GM03348 (cell line): ENCODE measurements at regions not wholly inside any gene's neighbourhood (a gene's known extent, or its start where the extent isn't known, plus 50 kb on each side); places are given as distances from the start of the nearest gene placed in this dataset.
"Not testable (repeated sequence)": the region's sequence is repeated elsewhere in the genome, so short reads cannot be mapped to it uniquely, and the experiment has no call there.

Experiments used
- DNase-seq: peaks from one replicate; pipeline ENCODE4 v3.0.0; 2012; ENCODE audit warnings: low spot score

DNA sequence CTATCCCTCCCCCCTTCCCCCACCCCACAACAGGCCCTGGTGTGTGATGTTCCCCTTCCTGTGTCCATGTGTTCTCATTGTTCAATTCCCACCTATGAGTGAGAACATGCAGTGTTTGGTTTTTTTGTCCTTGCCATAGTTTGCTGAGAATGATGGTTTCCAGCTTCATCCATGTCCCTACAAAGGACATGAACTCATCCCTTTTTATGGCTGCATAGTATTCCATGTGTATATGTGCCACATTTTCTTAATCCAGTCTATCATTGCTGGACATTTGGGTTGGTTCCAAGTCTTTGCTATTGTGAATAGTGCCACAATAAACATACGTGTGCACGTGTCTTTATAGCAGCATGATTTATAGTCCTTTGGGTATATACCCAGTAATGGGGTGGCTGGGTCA, 52.3 kb upstream of the MAN1A2 start:
- DNase-seq = not testable (repeated sequence)

DNA sequence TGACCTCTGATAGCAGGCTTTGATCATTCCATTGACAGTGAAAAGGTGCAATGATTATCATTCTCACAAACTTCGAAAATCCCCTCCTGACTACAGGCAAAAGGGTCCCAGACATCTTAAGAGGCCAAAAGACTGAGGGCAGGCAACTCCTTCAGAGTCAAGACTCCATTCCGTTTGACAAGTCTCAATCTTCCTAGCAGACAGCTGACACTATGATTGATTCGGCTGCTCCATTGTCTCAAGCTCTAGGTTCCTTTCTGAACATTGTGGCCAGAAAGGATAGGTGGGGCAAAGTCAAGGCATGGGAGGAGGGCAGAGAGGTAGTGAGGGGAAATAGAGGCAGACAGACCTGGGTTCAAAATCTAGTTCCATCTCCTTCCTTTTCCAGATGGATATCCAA, 53.7 kb upstream of the MAN1A2 start:
- no peak for DNase-seq

DNA sequence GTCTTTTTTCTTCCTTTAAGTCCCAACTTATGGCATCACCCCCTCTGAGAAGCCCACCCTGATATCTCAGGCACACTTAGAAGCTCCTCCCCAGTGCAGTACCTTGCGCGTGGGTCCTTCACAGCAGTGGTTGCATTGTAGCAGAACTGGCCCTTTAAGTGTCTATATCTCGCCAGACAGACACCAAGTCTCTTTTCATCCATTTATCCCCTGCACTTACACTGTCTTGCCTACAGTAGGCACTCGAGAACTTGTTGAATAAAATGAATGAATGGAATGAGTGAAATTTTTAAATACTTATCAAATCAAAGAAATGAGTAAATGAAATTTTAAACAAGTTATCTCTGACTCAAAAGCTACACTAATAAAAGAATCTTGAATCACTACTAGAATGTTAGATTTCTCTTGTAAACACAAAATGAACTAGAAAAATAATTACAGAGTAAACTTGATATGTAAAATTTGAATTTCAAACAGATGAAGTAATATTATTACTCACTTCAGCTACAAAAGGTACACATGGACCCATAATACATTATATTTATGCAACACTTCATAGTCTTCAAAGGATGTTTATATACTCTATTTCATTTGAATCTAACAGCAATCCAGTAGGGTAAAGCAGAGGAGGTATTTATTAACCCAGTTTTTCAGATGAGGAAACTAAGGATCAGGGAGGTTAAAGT, 54.7 kb upstream of the MAN1A2 start:
- DNase-seq = peak; percentile 69

DNA sequence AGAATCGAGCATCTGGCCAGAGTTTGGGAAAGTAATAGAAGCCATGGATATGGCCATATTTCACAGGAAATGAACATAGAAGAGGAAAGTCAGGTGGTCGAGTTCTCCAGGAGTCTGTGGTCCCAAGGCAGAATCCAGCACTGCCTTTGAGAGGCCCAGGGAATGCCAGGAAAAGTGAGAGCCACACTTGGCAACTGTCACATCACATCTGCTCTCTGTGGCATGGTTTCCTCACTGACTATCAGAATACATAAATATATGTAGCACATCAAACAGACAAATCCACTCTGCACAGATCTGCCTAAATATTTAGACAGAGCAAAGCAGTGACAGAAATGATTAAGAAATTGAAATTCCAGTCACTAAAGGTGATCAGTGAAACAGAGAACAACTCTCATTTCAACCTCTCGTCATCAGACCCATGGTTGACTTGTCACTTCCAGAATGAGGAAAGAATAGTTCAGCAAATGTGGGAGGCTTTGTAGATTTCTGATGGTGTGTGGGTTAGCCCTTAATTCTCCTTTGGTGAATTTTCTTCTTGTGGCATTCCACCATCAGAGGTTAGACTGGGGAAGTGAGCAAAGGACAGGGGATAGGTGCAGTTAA, 58.8 kb upstream of the MAN1A2 start:
- DNase-seq = no peak

DNA sequence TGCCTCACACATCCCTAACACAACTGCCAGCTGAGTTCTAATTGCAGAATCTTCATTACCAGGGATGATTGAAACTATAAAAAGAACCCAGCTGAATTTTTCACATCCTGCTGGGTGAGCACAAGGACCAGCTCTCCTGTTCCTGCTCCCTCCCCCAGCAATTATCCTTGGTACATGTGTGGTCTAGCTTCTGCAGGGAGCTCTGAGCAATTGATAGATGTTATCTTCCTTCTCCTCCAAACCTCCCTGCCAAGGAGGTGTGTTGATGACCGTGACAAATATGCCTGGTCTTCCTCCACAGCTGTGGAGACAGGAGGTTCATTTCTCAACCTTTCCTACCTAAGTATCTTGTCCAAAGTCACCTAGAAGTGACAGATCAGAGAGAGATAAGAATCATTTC, 65.3 kb upstream of the MAN1A2 start:
- no peak for DNase-seq

DNA sequence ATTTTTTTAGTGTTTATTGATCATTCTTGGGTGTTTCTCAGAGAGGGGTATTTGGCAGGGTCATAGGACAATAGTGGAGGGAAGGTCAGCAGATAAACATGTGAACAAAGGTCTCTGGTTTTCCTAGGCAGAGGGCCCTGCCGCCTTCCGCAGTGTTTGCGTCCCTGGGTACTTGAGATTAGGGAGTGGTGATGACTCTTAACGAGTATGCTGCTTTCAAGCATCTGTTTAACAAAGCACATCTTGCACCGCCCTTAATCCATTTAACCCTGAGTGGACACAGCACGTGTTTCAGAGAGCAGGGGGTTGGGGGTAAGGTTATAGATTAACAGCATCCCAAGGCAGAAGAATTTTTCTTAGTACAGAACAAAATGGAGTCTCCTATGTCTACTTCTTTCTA, 67.1 kb upstream of the MAN1A2 start:
- DNase-seq = not testable (repeated sequence)

DNA sequence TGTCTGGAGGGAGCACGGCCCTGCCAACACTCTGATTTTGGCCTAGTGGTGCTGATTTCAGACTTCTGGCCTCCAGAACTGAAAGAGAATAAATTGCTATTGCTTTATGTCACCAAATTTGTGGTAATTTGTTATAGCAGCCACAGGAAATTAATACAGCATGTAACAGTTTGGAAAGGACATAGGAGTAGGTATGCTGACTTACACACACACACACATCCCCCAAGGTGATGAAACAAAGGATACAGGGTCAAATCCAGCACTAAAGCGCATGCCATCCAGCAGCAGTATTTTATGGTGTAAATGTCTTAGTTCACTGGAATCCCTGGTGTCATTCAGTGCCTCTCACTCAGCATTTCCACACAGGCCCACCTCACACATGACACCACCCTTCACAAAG, 72.2 kb upstream of the MAN1A2 start:
- DNase-seq = no peak

DNA sequence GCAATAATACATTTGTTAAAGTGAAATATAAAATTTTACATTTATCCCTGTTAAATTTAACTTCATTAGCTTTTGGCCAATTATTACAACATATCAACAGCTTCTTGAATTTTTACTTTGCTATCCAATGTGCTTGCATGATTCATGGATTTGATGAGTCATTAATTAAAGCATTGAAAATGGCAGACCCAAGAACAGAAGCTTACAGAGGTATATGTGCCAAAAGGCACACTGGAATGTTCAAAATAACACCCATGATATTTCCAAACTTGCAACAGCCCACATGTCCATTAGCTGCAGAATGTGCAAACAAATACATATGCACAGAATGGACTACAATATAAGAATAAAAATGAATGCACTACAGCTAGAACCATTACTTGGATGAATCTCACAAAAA, 76.4 kb upstream of the MAN1A2 start:
- DNase-seq = no peak

DNA sequence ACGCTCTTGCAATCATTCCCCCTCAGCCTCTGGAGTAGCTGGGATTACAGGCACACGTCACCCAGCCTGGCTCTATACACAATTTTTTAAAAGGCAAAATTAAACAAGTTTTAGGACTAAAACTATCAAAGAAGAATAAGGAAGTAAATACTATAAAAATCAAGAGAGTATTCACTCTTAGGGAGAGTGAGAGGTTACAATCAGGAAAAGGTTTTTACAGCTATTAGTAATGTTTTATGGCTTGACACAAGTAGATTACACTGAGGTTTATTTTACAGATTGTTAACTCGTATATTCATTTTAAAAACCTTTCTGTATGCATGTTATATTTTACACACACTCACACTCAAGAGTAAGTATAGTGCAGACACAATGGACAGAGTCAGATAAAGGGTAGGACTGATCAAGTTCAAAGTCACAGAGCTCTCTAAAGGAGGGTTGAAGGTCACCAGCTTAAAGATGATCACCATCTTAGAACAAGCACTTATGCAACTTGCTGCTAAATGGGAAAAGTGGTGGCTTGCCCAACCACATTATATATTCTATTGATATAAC, 77.9 kb upstream of the MAN1A2 start:
- DNase-seq = no peak

DNA sequence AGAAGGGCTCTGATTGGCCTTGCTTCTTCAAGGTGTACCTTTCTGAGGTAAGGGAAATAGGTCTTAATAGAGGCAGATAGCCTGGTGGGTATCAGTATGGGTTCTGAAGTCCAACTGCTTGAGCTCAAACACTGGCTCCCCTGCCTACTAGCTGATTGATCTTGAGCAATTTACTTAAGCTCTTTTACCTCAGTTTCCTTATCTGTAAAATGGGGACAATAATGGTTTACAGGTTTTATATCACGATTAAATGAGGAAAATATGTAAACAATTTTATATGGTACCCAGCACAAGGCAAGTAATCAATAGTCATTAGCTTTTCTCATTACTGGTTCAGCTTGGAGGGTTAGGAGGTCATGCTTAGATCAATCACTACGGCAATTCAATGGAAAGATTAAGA, 75.8 kb upstream of the VTCN1 start:
- DNase-seq = no peak

DNA sequence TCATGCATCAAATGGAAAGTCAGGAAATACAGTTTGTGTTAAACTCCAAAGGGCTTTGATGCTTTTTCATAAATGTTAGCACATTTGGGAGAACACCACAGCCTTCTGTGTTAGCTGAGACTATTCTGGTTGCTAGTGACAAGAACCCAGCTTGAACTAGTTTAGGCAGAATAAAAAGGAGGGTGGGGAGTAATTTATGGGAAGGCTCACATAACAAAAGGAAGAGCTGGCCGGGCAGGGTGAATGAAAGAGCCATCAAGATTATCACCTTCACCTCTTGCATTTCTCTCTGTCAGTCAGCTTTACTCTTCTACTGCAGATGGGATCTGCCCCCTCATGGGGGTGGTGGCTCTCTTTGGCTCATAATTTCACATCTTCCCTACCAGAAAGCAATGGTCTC, 75.4 kb upstream of the VTCN1 start:
- no peak for DNase-seq

DNA sequence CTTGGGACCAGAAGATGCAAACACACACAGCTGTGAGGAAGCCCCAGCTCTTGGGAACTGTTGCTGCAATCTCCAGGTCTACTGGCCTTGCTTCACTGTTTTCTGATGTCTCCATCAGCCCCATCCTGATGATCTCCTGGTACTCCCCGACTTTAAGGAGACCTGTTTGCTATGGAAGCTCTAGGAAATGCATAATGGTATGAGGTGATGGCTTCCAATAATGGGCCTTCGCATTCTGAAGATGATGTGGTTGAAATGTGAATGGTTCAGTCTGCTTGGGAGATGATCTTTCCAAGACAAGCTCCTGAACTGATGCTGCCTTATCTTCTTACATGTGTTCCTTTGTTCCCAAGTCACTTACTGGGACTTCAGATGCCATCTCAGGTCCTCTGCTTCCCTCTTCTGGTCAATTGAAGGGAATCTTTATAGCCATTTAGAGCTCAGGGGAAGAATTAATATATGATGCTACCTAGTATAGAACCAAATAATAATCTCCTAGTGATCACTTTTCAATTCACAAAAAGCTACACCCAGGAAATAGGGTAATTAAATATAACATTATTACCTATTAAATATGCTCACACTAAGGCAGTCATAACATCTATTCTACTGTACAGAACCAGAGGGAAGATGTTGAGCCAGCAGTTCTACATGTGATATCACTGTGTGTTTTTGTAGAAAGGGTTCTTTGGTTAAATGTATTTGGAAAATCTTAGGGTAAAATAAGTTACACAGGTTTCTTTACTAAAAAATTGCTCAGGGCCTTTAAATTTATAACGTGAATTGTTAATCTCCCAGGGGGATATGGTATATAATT, 73.9 kb upstream of the VTCN1 start:
- peak; percentile 65 for DNase-seq

DNA sequence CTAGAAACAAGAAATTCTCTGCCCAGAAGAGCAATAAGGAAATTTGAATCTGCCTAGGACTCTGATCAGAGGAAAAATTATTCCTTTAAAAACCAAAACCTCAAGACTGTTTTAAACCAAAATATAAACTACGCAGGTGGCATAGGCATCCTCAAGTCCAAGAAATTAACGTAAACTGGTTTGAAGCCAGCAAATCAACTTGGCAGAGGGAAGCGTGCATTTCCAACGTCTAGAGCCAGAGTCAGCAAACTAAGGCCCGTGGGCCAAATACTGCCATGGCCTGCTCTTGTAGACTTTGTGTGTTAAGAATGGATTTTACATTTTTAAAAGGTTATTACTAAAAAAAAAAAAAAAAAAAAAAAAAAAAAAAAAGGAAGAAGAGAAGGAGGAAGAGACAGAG, 67.8 kb upstream of the VTCN1 start:
- no peak for DNase-seq

DNA sequence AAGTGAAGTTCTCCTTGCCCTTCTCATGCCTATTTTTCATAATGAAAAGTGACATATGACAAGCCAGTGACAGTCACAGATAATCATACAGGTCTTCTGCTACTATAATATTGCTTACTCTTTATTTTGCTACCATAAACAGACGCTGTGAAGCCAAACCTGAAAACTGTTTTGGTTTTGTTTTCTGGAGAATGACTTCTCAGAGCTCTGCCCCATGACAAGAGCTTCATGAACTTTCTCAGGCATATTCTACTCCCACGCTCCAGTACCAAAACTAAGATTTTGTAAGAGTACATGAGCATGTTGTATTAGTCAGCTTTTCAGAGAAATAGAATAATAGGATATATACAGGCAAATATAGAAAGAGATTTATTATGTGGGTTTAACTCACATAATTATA, 64.3 kb upstream of the VTCN1 start:
- DNase-seq = peak; percentile 18

DNA sequence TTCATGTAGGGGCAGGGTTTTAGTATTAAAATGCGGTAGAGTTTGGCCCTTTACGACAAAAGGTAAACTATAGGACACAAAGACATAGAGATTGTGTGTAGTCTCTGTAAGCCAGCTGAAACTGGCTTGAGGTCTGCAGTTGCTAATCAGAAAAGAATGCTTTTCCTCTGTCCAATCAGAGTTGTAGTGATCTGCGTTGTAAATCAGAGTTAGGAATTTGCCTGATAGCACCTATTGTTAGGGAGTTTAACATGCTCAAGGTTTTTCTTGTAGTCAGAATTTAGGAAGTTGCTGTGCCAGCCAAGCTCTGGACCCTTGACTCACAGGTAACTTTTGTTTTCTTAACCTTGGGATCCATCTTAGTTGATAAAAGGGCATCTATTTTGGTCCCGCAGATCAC, 61.2 kb upstream of the VTCN1 start:
- DNase-seq = no peak

DNA sequence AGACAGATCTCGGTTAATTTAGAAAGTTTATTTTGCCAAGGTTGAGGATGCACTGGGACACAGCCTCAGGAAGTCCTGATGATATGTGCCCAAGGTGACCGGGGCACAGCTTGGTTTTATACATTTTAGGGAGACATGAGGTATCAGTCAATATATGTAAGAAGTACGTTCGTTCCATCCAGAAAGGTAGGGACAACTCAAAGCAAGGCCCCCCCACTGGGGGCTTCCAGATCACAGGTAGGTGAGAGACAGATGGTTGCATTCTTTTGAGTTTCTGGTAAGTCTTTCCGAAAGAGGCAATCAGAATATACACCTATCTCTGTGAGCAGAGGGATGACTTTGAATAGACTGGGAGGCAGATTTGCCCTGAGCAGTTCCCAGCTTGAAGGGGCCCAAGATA, 60.4 kb upstream of the VTCN1 start:
- no peak for DNase-seq

DNA sequence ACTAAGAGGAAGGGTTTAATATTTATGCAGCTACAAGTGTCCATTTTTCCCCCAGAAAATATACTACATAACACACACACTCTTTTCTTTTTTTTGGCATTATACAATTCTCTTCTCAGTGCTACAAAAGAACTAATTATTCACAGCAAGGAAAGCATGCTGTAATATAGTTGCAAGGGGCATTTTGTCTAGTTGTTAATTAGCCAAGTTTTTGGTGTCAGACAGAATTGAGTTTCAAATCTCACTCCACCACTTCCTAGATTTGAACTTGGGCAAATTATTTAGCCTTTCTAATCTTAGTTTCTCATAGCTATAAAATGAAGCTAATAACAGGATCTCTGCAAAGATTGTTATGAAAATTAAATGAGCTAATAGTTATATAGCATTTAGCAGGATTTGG, 60.0 kb upstream of the VTCN1 start:
- DNase-seq = no peak

DNA sequence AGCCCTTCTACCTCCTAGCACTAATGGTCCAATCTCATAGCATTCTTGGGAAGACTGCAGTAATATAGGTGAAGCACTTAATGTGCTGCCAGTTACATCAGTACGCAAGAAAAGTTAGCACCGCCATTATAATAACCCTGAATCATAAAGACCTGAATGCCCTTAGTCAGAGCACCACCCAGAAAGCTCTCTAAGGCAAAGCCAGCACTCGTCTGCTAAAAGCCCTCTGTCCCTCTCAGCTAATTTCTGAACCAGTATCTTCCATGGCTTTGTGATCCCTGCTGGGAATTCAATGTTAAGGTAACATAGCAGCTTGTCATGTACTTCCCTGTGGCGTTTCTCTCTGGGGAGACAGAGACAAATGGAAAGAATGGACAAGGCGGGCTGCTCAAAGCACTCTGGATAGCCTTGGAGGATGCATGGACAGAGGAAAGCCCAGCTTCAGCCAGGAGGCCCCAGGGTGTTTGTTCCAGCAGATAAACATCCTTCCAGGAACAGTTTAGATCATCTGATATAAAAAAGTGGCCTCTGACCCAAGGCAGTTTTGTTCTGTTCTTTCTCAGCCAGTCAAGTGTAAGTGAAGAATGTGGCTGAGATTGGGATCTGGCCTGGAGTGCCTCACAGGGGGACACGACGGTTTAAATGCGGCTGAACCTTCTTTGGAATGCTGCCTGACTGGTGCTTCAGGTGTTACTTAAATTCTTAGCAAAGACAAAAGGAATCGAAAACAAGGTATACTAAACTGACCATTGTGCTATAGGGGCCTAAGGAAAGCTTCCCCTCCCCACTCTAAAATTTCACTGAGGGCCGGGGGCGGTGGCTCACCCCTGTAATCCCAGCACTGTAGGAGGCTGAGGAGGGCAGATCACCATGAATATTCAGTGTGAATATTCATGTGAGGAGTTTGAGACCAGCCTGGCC, 58.1 kb upstream of the VTCN1 start:
- DNase-seq = no peak

DNA sequence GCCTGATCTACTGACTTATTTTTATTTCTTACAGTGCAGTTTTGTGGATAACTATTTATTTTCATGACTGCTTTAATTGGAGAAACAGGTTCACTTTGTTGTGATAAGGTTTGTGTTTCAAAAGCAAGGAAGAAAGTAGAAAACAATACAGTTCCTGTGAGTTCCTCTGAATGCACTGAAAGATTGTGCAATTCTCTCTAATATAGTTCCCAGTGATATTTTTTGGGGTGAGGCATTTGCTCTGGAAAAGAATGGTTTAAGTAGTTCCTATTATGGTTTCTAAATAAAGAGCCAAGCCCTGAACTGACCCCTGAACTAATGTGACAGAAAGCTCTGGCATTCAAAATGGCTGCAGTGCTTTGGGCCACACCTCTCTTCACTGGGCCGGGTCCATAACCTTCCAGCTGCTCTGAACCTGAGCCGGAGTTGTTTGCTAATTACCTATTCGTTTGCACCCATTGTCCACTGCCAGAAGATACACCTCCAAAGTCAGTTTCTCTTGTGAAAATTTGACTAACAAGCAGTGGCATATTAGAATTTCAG, 56.6 kb upstream of the VTCN1 start:
- no peak for DNase-seq

DNA sequence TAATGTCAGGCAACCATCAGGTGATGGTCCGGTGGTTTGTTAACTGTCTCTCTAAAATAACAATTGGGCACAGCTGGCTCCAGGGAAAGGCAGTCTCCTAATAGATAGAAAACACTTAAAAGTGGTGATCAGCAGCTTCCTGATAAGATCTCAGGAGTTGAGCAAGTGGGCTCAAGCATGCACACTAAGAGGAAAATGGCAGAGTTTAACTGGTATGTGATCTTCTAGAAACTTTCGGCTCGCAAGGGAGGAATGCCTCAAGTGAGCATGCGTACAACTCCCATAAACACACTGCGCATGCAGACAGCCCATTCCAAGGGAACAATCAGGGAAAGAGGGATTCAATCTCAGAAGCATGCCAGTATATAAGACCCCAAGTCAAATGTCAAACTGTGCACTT, 52.2 kb upstream of the VTCN1 start:
- no peak for DNase-seq

DNA sequence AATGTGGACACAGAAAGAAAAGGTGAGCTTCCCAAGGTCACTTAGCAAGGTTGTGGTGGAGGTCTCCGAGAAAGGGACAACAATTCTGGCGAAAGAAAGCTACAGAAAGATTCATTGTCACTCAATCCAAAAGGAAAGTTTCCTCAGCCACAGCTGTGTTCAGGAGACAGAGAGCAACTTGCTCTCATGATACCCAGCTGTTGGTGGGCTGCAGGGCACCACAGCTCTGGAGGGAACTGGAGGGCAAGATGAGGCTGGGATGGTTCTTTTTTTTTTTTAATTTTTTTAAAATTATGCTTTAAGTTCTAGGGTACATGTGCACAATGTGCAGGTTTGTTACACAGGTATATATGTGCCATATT, 50.7 kb upstream of the VTCN1 start:
- DNase-seq = no peak
